Astrocyte (in vitro differentiated cells and primary cell): ENCODE measurements at regions not wholly inside any gene's neighbourhood (a gene's known extent, or its start where the extent isn't known, plus 50 kb on each side); places are given as distances from the start of the nearest gene placed in this dataset.

ENCODE experiments used
- DNase-seq: peaks from one replicate; pipeline ENCODE4 v3.0.0-alpha.2; 2010; ENCODE audit warnings: low read depth
- FAIRE-seq: peaks from 2 replicates; lab custom pipeline; 2011; peaks lifted over from hg19 to GRCh38; lab: Jason Lieb, UNC
- H2AFZ ChIP-seq: 2 replicates; pipeline ENCODE4 v1.6.0; 2012; ENCODE audit warnings: low read depth, low read length, inconsistent platforms
- H3K27ac ChIP-seq: 2 replicates; pipeline ENCODE4 v1.5.1; 2011; ENCODE audit warnings: low read depth, low read length, inconsistent platforms
- H3K27me3 ChIP-seq: 2 replicates; pipeline ENCODE4 v1.6.0; 2011; ENCODE audit warnings: low read length, inconsistent platforms; ENCODE audit not compliant: insufficient read depth
- H3K36me3 ChIP-seq: 2 replicates; pipeline ENCODE4 v1.5.1; 2011; ENCODE audit warnings: low read length, inconsistent platforms; ENCODE audit not compliant: insufficient read depth
- H3K4me1 ChIP-seq: 2 replicates; pipeline ENCODE4 v1.5.1; 2011; ENCODE audit warnings: low read length, inconsistent platforms; ENCODE audit not compliant: insufficient read depth
- H3K4me2 ChIP-seq: 2 replicates; pipeline ENCODE4 v1.6.0; 2012; ENCODE audit warnings: low read length, inconsistent platforms
- H3K4me3 ChIP-seq: 2 replicates; pipeline ENCODE4 v1.5.1; 2011; ENCODE audit warnings: low read depth, mild to moderate bottlenecking, low read length, inconsistent platforms; ENCODE audit not compliant: insufficient read depth
- H3K79me2 ChIP-seq: 2 replicates; pipeline ENCODE4 v1.6.0; 2012; ENCODE audit warnings: mild to moderate bottlenecking, low read length, inconsistent platforms; ENCODE audit not compliant: insufficient read depth
- H3K9ac ChIP-seq: 2 replicates; pipeline ENCODE4 v1.6.0; 2012; ENCODE audit warnings: mild to moderate bottlenecking, low read length, inconsistent platforms
- H3K9me3 ChIP-seq: 2 replicates; pipeline ENCODE4 v1.5.1; 2012; ENCODE audit warnings: low read depth, mild to moderate bottlenecking, low read length, inconsistent platforms; ENCODE audit not compliant: insufficient read depth
- H4K20me1 ChIP-seq: 2 replicates; pipeline ENCODE4 v1.6.0; 2012; ENCODE audit warnings: low read length, inconsistent platforms; ENCODE audit not compliant: insufficient read depth
- H3K27ac Mint-ChIP-seq: one replicate; pipeline ENCODE4 v1.8.0; 2021; ENCODE audit warnings: mild to moderate bottlenecking, mixed read lengths; ENCODE audit not compliant: unreplicated experiment
- H3K27me3 Mint-ChIP-seq: one replicate; pipeline ENCODE4 v1.8.0; 2021; ENCODE audit warnings: low read depth, mixed read lengths; ENCODE audit not compliant: unreplicated experiment
- H3K36me3 Mint-ChIP-seq: one replicate; pipeline ENCODE4 v1.8.0; 2021; ENCODE audit warnings: low read depth, mixed read lengths; ENCODE audit not compliant: unreplicated experiment
- H3K4me1 Mint-ChIP-seq: one replicate; pipeline ENCODE4 v1.8.0; 2021; ENCODE audit warnings: low read depth, mixed read lengths; ENCODE audit not compliant: unreplicated experiment
- H3K4me3 Mint-ChIP-seq: one replicate; pipeline ENCODE4 v1.8.0; 2021; ENCODE audit warnings: mild to moderate bottlenecking, moderate library complexity, mixed read lengths; ENCODE audit not compliant: unreplicated experiment
- H3K9me3 Mint-ChIP-seq: one replicate; pipeline ENCODE4 v1.8.0; 2021; ENCODE audit warnings: mild to moderate bottlenecking, mixed read lengths; ENCODE audit not compliant: unreplicated experiment
- EZH2 ChIP-seq: IDR thresholded peaks from 2 replicates; pipeline ENCODE4 v1.6.1; 2012; ENCODE audit warnings: mild to moderate bottlenecking, low read length, inconsistent platforms; ENCODE audit not compliant: insufficient read depth
- TF ChIP-seq, protein P1 (sequence below): IDR thresholded peaks from 2 replicates; pipeline ENCODE4 v1.5.1; 2011; ENCODE audit warnings: low read depth, mild to moderate bottlenecking, inconsistent platforms, low read length, moderate library complexity; ENCODE audit not compliant: insufficient read depth

DNA sequence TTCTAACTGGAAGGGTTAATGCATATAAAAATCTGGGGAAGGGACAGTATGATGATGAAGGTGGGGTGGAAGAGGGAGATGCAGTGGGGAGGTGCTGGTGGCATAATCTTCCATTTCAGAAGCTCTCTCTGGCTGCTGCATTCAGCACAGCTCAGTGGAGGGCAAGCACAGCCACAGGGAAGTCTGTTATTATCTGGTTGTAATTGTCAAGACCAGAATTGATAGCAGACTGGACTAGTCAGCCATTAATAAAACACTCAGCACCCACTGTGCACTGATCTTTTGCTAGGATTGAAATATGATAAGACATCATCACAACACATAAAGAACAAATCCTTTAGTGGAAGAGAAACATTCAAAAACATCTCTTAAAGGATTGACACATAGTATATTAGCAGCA, 414.2 kb upstream of the LCORL start:
- Mint-ChIP-seq H3K4me3 (no peak overlapping the region), H3K36me3 (no peaks in the 10 kb centered on the region), H3K27me3 (no peaks in the 10 kb centered on the region), H3K9me3 (no peaks in the 10 kb centered on the region), H3K27ac (no peak overlapping the region), H3K4me1 (no peaks in the 10 kb centered on the region)
- H3K79me2 ChIP-seq: no peaks in the 10 kb centered on the region
- no peak overlapping the region for H3K27ac ChIP-seq
- H3K4me1 ChIP-seq: no peaks in the 10 kb centered on the region
- H3K4me2 ChIP-seq: no peak overlapping the region
- peaks cover 2% of the 10 kb centered on the region for H3K9me3 ChIP-seq
- no peak overlapping the region for H2AFZ ChIP-seq
- FAIRE-seq: no peak
- no peak for DNase-seq
- no peaks in the 10 kb centered on the region for H4K20me1 ChIP-seq
- no peak for TF ChIP-seq EZH2
- TF ChIP-seq, protein P1, sequence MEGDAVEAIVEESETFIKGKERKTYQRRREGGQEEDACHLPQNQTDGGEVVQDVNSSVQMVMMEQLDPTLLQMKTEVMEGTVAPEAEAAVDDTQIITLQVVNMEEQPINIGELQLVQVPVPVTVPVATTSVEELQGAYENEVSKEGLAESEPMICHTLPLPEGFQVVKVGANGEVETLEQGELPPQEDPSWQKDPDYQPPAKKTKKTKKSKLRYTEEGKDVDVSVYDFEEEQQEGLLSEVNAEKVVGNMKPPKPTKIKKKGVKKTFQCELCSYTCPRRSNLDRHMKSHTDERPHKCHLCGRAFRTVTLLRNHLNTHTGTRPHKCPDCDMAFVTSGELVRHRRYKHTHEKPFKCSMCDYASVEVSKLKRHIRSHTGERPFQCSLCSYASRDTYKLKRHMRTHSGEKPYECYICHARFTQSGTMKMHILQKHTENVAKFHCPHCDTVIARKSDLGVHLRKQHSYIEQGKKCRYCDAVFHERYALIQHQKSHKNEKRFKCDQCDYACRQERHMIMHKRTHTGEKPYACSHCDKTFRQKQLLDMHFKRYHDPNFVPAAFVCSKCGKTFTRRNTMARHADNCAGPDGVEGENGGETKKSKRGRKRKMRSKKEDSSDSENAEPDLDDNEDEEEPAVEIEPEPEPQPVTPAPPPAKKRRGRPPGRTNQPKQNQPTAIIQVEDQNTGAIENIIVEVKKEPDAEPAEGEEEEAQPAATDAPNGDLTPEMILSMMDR: no peak
- H3K36me3 ChIP-seq: no peaks in the 10 kb centered on the region
- H3K27me3 ChIP-seq: no peaks in the 10 kb centered on the region
- H3K9ac ChIP-seq: no peak overlapping the region
- no peak overlapping the region for H3K4me3 ChIP-seq

DNA sequence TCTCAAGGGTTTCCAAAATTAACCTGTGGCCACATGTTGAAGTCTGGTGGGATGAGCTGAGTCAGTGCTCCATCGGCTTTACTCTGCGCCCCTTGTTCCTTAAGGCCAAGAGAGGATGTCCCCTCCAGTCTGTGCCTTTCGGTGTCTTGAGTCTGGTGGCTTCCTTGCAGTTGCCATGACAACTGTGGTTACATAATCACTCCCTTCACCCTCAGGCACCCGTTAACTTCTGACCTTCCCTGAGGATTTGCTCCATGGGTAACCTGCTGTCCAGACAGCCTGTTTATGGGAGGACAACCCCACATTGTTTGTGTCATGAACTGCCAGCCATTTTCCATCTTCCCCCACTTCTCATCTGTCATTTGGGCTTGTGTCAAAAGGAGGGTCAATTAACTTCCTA, 401.1 kb upstream of the LCORL start:
- no peaks in the 10 kb centered on the region for H3K4me1 ChIP-seq
- H3K4me3 Mint-ChIP-seq: no peak overlapping the region
- H3K4me2 ChIP-seq: no peak overlapping the region
- H4K20me1 ChIP-seq: no peaks in the 10 kb centered on the region
- H3K9me3 Mint-ChIP-seq: no peaks in the 10 kb centered on the region
- TF ChIP-seq, protein P1: no peak
- H3K4me1 Mint-ChIP-seq: no peaks in the 10 kb centered on the region
- H3K9ac ChIP-seq: no peak overlapping the region
- H3K27ac ChIP-seq: no peak overlapping the region
- H3K27me3 ChIP-seq: no peaks in the 10 kb centered on the region
- no peaks in the 10 kb centered on the region for H3K79me2 ChIP-seq
- H3K27me3 Mint-ChIP-seq: no peaks in the 10 kb centered on the region
- no peaks in the 10 kb centered on the region for H3K36me3 ChIP-seq
- no peaks in the 10 kb centered on the region for H3K36me3 Mint-ChIP-seq
- H3K9me3 ChIP-seq: peaks cover 5% of the 10 kb centered on the region
- DNase-seq (no peak), FAIRE-seq (no peak)
- H3K27ac Mint-ChIP-seq: no peak overlapping the region
- no peak overlapping the region for H2AFZ ChIP-seq
- H3K4me3 ChIP-seq: no peak overlapping the region

DNA sequence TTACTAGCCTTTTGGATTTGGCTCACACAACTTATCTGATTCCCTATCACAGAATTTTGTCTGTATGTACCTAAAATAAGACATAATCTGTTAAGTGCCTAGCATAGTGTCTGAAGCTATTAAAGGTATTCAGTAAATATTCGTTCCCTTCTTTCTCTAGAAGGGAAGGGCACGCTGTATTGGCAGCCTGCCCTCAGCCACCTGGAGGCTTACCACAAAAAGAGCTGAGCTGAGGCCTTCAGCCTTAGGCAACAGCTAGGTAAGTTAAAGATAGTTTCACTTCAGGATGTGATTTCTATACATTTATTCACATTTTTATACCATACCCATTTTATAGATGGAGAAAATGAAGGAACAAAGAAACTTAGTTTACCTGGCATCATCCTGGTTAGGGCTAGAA, 400.0 kb upstream of the LCORL start:
- no peak overlapping the region for H3K4me3 Mint-ChIP-seq
- DNase-seq: no peak
- Histone ChIP-seq H3K36me3 (no peaks in the 10 kb centered on the region), H3K9ac (no peak overlapping the region), H4K20me1 (no peaks in the 10 kb centered on the region), H3K4me3 (no peak overlapping the region), H3K27me3 (no peaks in the 10 kb centered on the region), H2AFZ (no peak overlapping the region), H3K27ac (no peak overlapping the region), H3K79me2 (no peaks in the 10 kb centered on the region), H3K4me1 (no peaks in the 10 kb centered on the region), H3K4me2 (no peak overlapping the region), H3K9me3 (peaks cover 5% of the 10 kb centered on the region)
- H3K4me1 Mint-ChIP-seq: no peaks in the 10 kb centered on the region
- no peaks in the 10 kb centered on the region for H3K36me3 Mint-ChIP-seq
- no peaks in the 10 kb centered on the region for H3K9me3 Mint-ChIP-seq
- FAIRE-seq: no peak
- no peak overlapping the region for H3K27ac Mint-ChIP-seq
- H3K27me3 Mint-ChIP-seq: peaks cover 6% of the 10 kb centered on the region
- TF ChIP-seq EZH2: no peak
- TF ChIP-seq, protein P1: no peak
